WTC11 (cell line): ENCODE measurements at regions not wholly inside any gene's neighbourhood (a gene's known extent, or its start where the extent isn't known, plus 50 kb on each side); places are given as distances from the start of the nearest gene placed in this dataset.

Source experiments
- ATAC-seq: fragments of 200-7000 bp; cut with Tn5 transposase; 2 replicates; pipeline ENCODE4 v1.10.0; 2021; ENCODE audit warnings: mild to moderate bottlenecking, moderate library complexity
- CTCF ChIA-PET: fragments of 300-600 bp; sonication (Branson Sonifier 250); formaldehyde crosslinking; loops from one replicate; lab custom pipeline; 2021; ENCODE audit warnings: antibody characterized with exemption; lab: Charles Lee
- POLR2A ChIA-PET: fragments of 350-600 bp; sonication (Branson Sonifier 250); formaldehyde crosslinking; loops from one replicate; lab custom pipeline; 2021; ENCODE audit warnings: antibody characterized with exemption; lab: Charles Lee
- DNase-seq: peaks from one replicate; pipeline ENCODE4 v3.0.0; 2021; ENCODE audit warnings: low spot score
- H3K27ac Mint-ChIP-seq: 2 replicates; pipeline ENCODE4 v1.8.0; 2021; ENCODE audit warnings: mixed read lengths
- H3K27me3 Mint-ChIP-seq: 2 replicates; pipeline ENCODE4 v1.8.0; 2021; ENCODE audit warnings: low read depth, mild to moderate bottlenecking, moderate library complexity, mixed read lengths
- H3K36me3 Mint-ChIP-seq: 2 replicates; pipeline ENCODE4 v1.8.0; 2021; ENCODE audit warnings: mixed read lengths
- H3K4me1 Mint-ChIP-seq: 2 replicates; pipeline ENCODE4 v1.8.0; 2022; ENCODE audit warnings: mixed read lengths
- H3K4me3 Mint-ChIP-seq: 2 replicates; pipeline ENCODE4 v1.8.0; 2021; ENCODE audit warnings: mild to moderate bottlenecking, moderate library complexity, mixed read lengths
- H3K9me3 Mint-ChIP-seq: 2 replicates; pipeline ENCODE4 v1.8.0; 2021; ENCODE audit warnings: mixed read lengths
- ATF1 ChIP-seq: sonication (generic); formaldehyde crosslinking; IDR thresholded peaks from 2 replicates; pipeline ENCODE4 v1.8.1; 2023; ENCODE audit warnings: mild to moderate bottlenecking, moderate library complexity, missing genetic modification reagents
- EMX1 ChIP-seq: fragments of 250-450 bp; sonication (Bioruptor Pico); IDR thresholded peaks from 2 replicates; pipeline ENCODE4 v1.8.0; 2021; ENCODE audit warnings: mild to moderate bottlenecking
- ETV6 ChIP-seq: sonication (generic); formaldehyde crosslinking; IDR thresholded peaks from 2 replicates; pipeline ENCODE4 v1.8.1; 2022; ENCODE audit warnings: mild to moderate bottlenecking, missing genetic modification reagents
- FOXJ3 ChIP-seq: sonication (generic); formaldehyde crosslinking; IDR thresholded peaks from 2 replicates; pipeline ENCODE4 v1.9.0; 2021; ENCODE audit warnings: missing genetic modification reagents, mild to moderate bottlenecking, borderline replicate concordance
- FOXP1 ChIP-seq: sonication (generic); formaldehyde crosslinking; IDR thresholded peaks from 2 replicates; pipeline ENCODE4 v1.8.0; 2022; ENCODE audit warnings: missing genetic modification reagents, mild to moderate bottlenecking, moderate library complexity, borderline replicate concordance
- KAT7 ChIP-seq: sonication (generic); formaldehyde crosslinking; IDR thresholded peaks from 2 replicates; pipeline ENCODE4 v1.8.1; 2023; ENCODE audit warnings: missing genetic modification reagents, mild to moderate bottlenecking, borderline replicate concordance
- NFE2L1 ChIP-seq: sonication (generic); formaldehyde crosslinking; IDR thresholded peaks from 2 replicates; pipeline ENCODE4 v1.8.1; 2023; ENCODE audit warnings: missing genetic modification reagents
- TF ChIP-seq, protein P1 (sequence below): sonication (generic); formaldehyde crosslinking; IDR thresholded peaks from 2 replicates; pipeline ENCODE4 v1.8.1; 2023; ENCODE audit warnings: mild to moderate bottlenecking, moderate library complexity, missing genetic modification reagents
- TF ChIP-seq, protein P2 (sequence below): sonication (generic); formaldehyde crosslinking; IDR thresholded peaks from 2 replicates; pipeline ENCODE4 v1.8.1; 2023; ENCODE audit warnings: mild to moderate bottlenecking, missing genetic modification reagents, moderate library complexity
- TF ChIP-seq, protein P3 (sequence below): sonication (generic); formaldehyde crosslinking; IDR thresholded peaks from 2 replicates; pipeline ENCODE4 v1.8.1; 2023; ENCODE audit warnings: mild to moderate bottlenecking, missing genetic modification reagents
- TF ChIP-seq, protein P4 (sequence below): fragments of 250-450 bp; sonication (Bioruptor Pico); conservative IDR thresholded peaks from 2 replicates; pipeline ENCODE4 v1.9.0; 2021; ENCODE audit warnings: mild to moderate bottlenecking
- TF ChIP-seq, protein P5 (sequence below): fragments of 250-450 bp; sonication (Bioruptor Pico); IDR thresholded peaks from 2 replicates; pipeline ENCODE4 v1.9.0; 2021; ENCODE audit warnings: moderate library complexity, mild to moderate bottlenecking, inconsistent platforms, borderline replicate concordance
- TF ChIP-seq, protein P6 (sequence below): sonication (generic); formaldehyde crosslinking; conservative IDR thresholded peaks from 2 replicates; pipeline ENCODE4 v1.8.1; 2022; ENCODE audit warnings: mild to moderate bottlenecking, missing genetic modification reagents
- TF ChIP-seq, protein P7 (sequence below): sonication (generic); formaldehyde crosslinking; IDR thresholded peaks from 2 replicates; pipeline ENCODE4 v1.8.1; 2022; ENCODE audit warnings: low read depth, missing genetic modification reagents, borderline replicate concordance
- TF ChIP-seq, protein P8 (sequence below): fragments of 250-450 bp; sonication (Bioruptor Pico); IDR thresholded peaks from 2 replicates; pipeline ENCODE4 v1.9.0; 2021; ENCODE audit warnings: mild to moderate bottlenecking

DNA sequence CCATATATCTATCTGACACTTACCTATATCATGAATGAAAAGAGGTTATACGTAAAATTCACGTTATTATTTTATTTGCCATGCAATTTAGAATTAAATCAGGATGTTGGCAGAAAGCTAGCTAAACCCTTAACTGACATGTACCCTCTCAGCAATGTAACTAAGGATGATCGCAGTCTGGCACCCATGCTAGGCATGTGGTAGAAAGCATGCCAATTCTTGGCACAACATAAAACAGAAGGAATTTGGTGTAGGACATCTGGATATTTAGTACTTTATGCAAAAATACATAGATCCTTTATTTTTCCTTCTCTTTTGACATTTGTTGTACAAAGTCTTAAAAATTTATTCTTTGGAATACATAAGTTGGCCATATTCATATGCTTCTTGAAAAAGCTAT, 436.8 kb upstream of the FAT1 start:
- no peak for ATAC-seq
- peaks cover 14% of the 10 kb centered on the region for H3K36me3 Mint-ChIP-seq
- H3K4me3 Mint-ChIP-seq, result no peak overlapping the region
- H3K27me3 Mint-ChIP-seq, result no peaks in the 10 kb centered on the region
- ChIA-PET CTCF (no interaction called here), POLR2A (no interaction called here)
- H3K27ac Mint-ChIP-seq, result no peak overlapping the region
- TF ChIP-seq, protein P1, sequence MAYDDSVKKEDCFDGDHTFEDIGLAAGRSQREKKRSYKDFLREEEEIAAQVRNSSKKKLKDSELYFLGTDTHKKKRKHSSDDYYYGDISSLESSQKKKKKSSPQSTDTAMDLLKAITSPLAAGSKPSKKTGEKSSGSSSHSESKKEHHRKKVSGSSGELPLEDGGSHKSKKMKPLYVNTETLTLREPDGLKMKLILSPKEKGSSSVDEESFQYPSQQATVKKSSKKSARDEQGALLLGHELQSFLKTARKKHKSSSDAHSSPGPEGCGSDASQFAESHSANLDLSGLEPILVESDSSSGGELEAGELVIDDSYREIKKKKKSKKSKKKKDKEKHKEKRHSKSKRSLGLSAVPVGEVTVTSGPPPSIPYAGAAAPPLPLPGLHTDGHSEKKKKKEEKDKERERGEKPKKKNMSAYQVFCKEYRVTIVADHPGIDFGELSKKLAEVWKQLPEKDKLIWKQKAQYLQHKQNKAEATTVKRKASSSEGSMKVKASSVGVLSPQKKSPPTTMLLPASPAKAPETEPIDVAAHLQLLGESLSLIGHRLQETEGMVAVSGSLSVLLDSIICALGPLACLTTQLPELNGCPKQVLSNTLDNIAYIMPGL (CRISPR knock-in tag), result no peak
- TF ChIP-seq, protein P2, sequence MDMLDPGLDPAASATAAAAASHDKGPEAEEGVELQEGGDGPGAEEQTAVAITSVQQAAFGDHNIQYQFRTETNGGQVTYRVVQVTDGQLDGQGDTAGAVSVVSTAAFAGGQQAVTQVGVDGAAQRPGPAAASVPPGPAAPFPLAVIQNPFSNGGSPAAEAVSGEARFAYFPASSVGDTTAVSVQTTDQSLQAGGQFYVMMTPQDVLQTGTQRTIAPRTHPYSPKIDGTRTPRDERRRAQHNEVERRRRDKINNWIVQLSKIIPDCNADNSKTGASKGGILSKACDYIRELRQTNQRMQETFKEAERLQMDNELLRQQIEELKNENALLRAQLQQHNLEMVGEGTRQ, result no peak
- no peak for TF ChIP-seq ETV6 (CRISPR knock-in tag)
- TF ChIP-seq, protein P3, sequence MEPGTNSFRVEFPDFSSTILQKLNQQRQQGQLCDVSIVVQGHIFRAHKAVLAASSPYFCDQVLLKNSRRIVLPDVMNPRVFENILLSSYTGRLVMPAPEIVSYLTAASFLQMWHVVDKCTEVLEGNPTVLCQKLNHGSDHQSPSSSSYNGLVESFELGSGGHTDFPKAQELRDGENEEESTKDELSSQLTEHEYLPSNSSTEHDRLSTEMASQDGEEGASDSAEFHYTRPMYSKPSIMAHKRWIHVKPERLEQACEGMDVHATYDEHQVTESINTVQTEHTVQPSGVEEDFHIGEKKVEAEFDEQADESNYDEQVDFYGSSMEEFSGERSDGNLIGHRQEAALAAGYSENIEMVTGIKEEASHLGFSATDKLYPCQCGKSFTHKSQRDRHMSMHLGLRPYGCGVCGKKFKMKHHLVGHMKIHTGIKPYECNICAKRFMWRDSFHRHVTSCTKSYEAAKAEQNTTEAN (CRISPR knock-in tag), result no peak
- TF ChIP-seq, protein P4, sequence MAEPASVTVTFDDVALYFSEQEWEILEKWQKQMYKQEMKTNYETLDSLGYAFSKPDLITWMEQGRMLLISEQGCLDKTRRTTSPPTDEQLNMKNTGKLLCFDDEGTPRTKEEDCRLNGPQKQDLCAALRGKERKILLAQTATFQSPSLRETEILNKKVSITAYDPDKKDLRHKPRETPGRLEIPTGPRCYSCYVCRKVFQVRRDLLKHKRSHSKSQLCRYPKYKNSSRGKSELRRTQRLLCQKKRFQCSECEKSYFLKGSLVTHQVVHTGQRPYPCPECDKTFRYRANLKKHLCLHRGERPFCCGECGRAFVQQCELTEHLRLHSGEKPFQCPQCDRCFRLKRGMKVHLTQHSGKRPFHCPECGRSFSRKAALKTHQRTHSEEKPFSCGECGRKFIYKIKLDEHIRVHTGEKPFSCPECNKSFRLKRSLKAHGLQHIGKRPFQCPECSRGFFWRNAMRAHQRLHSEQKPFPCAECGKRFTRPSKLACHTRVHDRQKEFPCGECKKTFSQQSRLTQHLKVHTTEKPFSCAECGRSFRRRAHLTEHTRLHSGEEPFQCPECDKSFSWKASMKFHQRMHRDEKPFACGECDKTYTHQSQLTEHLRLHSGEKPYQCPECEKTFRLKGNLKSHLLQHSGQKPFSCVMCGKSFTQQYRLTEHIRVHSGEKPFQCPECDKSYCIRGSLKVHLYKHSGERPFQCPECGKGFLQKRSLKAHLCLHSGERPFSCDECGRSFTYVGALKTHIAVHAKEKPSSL (CRISPR knock-in tag), result no peak
- TF ChIP-seq EMX1, result no peak
- TF ChIP-seq ATF1 (CRISPR knock-in tag), result no peak
- TF ChIP-seq KAT7, result no peak
- TF ChIP-seq NFE2L1, result no peak
- TF ChIP-seq FOXJ3 (CRISPR knock-in tag), result no peak
- TF ChIP-seq, protein P5, sequence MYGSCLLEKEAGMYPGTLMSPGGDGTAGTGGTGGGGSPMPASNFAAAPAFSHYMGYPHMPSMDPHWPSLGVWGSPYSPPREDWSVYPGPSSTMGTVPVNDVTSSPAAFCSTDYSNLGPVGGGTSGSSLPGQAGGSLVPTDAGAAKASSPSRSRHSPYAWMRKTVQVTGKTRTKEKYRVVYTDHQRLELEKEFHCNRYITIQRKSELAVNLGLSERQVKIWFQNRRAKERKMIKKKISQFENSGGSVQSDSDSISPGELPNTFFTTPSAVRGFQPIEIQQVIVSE (CRISPR knock-in tag), result no peak
- DNase-seq, result no peak
- H3K4me1 Mint-ChIP-seq, result no peaks in the 10 kb centered on the region
- peaks cover 18% of the 10 kb centered on the region for H3K9me3 Mint-ChIP-seq

DNA sequence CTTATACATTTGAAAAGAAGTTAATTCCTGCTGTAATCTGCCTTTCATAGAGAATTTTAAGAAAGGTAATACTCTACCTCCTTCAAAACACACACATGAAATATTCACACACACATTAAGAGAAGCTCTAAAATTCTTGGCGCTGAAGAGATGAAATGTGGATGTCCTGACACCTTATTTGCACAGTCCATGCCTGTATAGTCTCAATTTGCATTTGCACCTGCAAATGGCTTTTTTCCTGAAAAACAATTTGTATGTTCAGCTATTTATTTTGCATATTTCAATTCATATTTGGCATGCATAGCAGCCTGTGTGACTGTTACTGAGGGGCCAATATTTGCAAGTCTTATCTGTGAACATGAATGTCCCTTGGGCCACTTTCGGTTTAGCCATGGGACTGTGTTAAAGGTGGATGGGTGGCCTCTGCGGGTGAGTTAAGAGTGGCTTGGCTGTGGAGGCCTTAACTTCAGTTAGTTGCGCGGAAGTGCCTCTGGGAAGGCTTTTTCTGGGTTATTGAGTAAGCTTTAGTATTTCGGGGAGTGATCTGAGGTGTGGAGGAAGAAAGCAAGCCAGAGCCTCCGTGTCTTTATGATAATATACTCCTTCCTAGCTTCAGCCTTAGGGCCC, 443.3 kb upstream of the FAT1 start:
- H3K4me3 Mint-ChIP-seq, result no peak overlapping the region
- no peaks in the 10 kb centered on the region for H3K9me3 Mint-ChIP-seq
- no peak for DNase-seq
- POLR2A ChIA-PET, result interaction anchor here (0.6 kb wide), 1 partner anchor 103 kb away, joined by 3 read pairs; no protein-coding TSS in a partner anchor
- no peaks in the 10 kb centered on the region for H3K27me3 Mint-ChIP-seq
- no peak overlapping the region for H3K27ac Mint-ChIP-seq
- H3K36me3 Mint-ChIP-seq, result no peaks in the 10 kb centered on the region
- H3K4me1 Mint-ChIP-seq, result peaks cover 13% of the 10 kb centered on the region
- no peak for TF ChIP-seq FOXP1 (CRISPR knock-in tag)
- TF ChIP-seq, protein P6, sequence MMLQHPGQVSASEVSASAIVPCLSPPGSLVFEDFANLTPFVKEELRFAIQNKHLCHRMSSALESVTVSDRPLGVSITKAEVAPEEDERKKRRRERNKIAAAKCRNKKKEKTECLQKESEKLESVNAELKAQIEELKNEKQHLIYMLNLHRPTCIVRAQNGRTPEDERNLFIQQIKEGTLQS (CRISPR knock-in tag), result no peak
- TF ChIP-seq, protein P7, sequence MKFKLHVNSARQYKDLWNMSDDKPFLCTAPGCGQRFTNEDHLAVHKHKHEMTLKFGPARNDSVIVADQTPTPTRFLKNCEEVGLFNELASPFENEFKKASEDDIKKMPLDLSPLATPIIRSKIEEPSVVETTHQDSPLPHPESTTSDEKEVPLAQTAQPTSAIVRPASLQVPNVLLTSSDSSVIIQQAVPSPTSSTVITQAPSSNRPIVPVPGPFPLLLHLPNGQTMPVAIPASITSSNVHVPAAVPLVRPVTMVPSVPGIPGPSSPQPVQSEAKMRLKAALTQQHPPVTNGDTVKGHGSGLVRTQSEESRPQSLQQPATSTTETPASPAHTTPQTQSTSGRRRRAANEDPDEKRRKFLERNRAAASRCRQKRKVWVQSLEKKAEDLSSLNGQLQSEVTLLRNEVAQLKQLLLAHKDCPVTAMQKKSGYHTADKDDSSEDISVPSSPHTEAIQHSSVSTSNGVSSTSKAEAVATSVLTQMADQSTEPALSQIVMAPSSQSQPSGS (CRISPR knock-in tag), result no peak
- TF ChIP-seq, protein P2, result no peak
- TF ChIP-seq, protein P8, sequence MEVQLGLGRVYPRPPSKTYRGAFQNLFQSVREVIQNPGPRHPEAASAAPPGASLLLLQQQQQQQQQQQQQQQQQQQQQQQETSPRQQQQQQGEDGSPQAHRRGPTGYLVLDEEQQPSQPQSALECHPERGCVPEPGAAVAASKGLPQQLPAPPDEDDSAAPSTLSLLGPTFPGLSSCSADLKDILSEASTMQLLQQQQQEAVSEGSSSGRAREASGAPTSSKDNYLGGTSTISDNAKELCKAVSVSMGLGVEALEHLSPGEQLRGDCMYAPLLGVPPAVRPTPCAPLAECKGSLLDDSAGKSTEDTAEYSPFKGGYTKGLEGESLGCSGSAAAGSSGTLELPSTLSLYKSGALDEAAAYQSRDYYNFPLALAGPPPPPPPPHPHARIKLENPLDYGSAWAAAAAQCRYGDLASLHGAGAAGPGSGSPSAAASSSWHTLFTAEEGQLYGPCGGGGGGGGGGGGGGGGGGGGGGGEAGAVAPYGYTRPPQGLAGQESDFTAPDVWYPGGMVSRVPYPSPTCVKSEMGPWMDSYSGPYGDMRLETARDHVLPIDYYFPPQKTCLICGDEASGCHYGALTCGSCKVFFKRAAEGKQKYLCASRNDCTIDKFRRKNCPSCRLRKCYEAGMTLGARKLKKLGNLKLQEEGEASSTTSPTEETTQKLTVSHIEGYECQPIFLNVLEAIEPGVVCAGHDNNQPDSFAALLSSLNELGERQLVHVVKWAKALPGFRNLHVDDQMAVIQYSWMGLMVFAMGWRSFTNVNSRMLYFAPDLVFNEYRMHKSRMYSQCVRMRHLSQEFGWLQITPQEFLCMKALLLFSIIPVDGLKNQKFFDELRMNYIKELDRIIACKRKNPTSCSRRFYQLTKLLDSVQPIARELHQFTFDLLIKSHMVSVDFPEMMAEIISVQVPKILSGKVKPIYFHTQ (CRISPR knock-in tag), result no peak
- TF ChIP-seq, all 79 proteins: peak for 0
- no peak for ATAC-seq
- CTCF ChIA-PET, result no interaction called here
